ENCODE measurements at regions not wholly inside any gene's neighbourhood (a gene's known extent, or its start where the extent isn't known, plus 50 kb on each side); places are given as distances from the start of the nearest gene placed in this dataset.

DNA sequence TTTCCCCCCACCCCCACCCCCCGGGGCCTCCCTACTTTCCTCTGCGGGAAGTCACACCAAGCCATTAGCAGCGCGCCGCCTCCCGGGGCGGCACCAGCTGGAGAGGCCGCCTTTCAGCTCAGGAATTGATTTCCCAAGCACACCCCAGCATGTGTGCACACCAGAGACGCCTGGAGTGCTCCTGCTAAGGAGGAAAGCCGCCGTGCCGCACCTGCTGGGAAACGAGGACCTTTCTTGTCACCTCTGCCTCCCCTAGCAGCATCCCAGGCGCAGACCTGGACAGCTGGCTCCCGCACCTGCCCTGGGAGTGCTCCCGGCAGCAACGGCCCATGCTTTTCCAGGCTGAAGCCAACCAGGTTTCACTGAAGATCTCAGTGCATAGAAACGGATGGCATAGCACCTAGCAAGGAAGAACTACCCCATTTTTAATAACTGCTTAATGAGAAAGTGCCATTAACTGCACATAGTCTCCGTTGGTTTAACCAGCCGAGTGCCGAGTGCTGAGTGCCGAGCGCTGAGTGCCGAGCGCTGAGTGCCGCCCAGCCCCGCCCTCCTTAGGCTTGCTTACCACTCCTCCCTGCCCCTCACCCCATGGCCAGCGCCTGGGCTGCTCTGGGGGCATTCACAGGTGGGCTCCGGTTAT is 165.0 kb downstream of the USP12 start:
- H3K79me1 ChIP-seq (ENCODE audit: insufficient read depth, low read depth, low read length, poor library complexity, severe bottlenecking): no peaks in the 10 kb centered on the region
- TF ChIP-seq, protein P1, sequence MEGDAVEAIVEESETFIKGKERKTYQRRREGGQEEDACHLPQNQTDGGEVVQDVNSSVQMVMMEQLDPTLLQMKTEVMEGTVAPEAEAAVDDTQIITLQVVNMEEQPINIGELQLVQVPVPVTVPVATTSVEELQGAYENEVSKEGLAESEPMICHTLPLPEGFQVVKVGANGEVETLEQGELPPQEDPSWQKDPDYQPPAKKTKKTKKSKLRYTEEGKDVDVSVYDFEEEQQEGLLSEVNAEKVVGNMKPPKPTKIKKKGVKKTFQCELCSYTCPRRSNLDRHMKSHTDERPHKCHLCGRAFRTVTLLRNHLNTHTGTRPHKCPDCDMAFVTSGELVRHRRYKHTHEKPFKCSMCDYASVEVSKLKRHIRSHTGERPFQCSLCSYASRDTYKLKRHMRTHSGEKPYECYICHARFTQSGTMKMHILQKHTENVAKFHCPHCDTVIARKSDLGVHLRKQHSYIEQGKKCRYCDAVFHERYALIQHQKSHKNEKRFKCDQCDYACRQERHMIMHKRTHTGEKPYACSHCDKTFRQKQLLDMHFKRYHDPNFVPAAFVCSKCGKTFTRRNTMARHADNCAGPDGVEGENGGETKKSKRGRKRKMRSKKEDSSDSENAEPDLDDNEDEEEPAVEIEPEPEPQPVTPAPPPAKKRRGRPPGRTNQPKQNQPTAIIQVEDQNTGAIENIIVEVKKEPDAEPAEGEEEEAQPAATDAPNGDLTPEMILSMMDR (conservative IDR thresholded peaks at IDR 0.05): no peak
- no peak overlapping the region for H3K23ac ChIP-seq (ENCODE audit: insufficient read length, low read depth, low read length)
- Mint-ChIP-seq H3K4me1 (peaks cover 23 to 25% of the 10 kb centered on the region in 2 experiments), H3K27me3 (ENCODE audit: low read depth) (peaks cover 59% of the 10 kb centered on the region), H3K9me3 (0 out of 5 replicates have a peak, but pooled peaks cover 0 to 2% of the 10 kb centered on the region in 2 experiments), H3K4me3 (peak overlapping the region; percentile 54 to 72), H3K27ac (no peak overlapping the region), H3K36me3 (ENCODE audit: insufficient read depth in 1 of 3, low read depth in 3 of 3) (no peaks in the 10 kb centered on the region)
- H4K91ac ChIP-seq (ENCODE audit: insufficient read length, low read depth, low read length): no peak overlapping the region
- no peak overlapping the region for H2BK12ac ChIP-seq (ENCODE audit: insufficient read length, low read depth, low read length)
- peak; percentile 59 for DNase-seq
- no peaks in the 10 kb centered on the region for H3K9me3 ChIP-seq (ENCODE audit: control insufficient read depth, low read depth, low read length)
- no peak overlapping the region for H3K27ac ChIP-seq (ENCODE audit: insufficient read length, low read depth, low read length)
- no peak overlapping the region for H2BK15ac ChIP-seq (ENCODE audit: low read depth, low read length)
- H2BK120ac ChIP-seq (ENCODE audit: low read depth, low read length, poor library complexity, severe bottlenecking): no peak overlapping the region
- H2AFZ ChIP-seq (ENCODE audit: low read length): no peak overlapping the region
- WGBS (ENCODE audit: extremely low coverage, insufficient read length, low lambda C conversion rate): no CpG with 5 or more reads among the region's 29 CpGs
- no peaks in the 10 kb centered on the region for H4K20me1 ChIP-seq (ENCODE audit: control insufficient read depth, insufficient read depth, insufficient read length)
- H3K18ac ChIP-seq (ENCODE audit: insufficient read length, low read depth, low read length): no peak overlapping the region
- H2AK5ac ChIP-seq (ENCODE audit: insufficient read length, low read length): no peak overlapping the region
- no peak overlapping the region for H3K56ac ChIP-seq (ENCODE audit: insufficient read length, low read depth, low read length)
- H3K4me2 ChIP-seq (ENCODE audit: insufficient read depth, insufficient read length, low read length): peak overlapping the region; percentile 75
- no peak overlapping the region for H4K8ac ChIP-seq (replicated peaks; ENCODE audit: insufficient read length, low read depth, low read length)
- no peak overlapping the region for H4K5ac ChIP-seq (ENCODE audit: insufficient read length, low read depth, low read length)
- H3K4ac ChIP-seq (ENCODE audit: low read depth, low read length): no peak overlapping the region
- H3K9ac ChIP-seq (ENCODE audit: extremely low read depth, insufficient read length, low read length): no peak overlapping the region
- H3K4me1 ChIP-seq (ENCODE audit: insufficient read depth, low read length): no peaks in the 10 kb centered on the region
- H3K23me2 ChIP-seq (ENCODE audit: insufficient read length, low read depth, low read length, poor library complexity, severe bottlenecking): peaks cover 8% of the 10 kb centered on the region
- no peaks in the 10 kb centered on the region for H3K79me2 ChIP-seq (ENCODE audit: insufficient read depth, low read length)
- no peak overlapping the region for H3T11ph ChIP-seq (ENCODE audit: low read length)
- H2BK5ac ChIP-seq (ENCODE audit: insufficient read length, low read length): no peak overlapping the region
- H2BK20ac ChIP-seq (ENCODE audit: low read depth, low read length, poor library complexity, severe bottlenecking): no peak overlapping the region
- no peaks in the 10 kb centered on the region; the same call in 1 of the 2 replicates for H3K27me3 ChIP-seq (ENCODE audit: insufficient read depth, low read length)
- H3K14ac ChIP-seq (ENCODE audit: insufficient read depth, low read length): no peak overlapping the region
